ENCODE measurements at regions not wholly inside any gene's neighbourhood (a gene's known extent, or its start where the extent isn't known, plus 50 kb on each side); places are given as distances from the start of the nearest gene placed in this dataset.
"Not testable (repeated sequence)": the region's sequence is repeated elsewhere in the genome, so short reads cannot be mapped to it uniquely, and the experiment has no call there.

DNA sequence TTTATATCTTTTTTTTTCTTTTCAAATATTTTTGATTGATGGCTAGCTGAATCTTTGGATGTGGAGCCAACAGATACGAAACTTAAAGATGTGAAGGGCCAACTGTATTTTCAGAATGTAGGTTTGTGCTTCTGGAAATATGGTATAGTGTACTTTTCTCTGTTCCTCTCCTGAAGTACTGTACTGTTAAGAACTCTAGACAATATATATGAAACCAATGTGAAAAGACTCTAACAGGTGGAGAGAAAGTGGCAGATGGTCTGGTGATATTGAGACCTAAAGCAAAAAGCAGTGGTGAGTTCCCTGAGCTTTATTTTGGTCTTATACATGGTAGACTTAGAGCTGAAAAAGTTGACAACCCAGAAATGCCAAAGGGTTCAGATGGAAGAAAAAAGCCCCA lies 185.0 kb upstream of the GRIN3A start:
- Mint-ChIP-seq H3K4me3 (no peak overlapping the region), H3K27me3 (ENCODE audit: insufficient read depth) (no peaks in the 10 kb centered on the region), H3K4me1 (no peaks in the 10 kb centered on the region), H3K9me3 (no peaks in the 10 kb centered on the region), H3K36me3 (ENCODE audit: low read depth) (no peaks in the 10 kb centered on the region), H3K27ac (no peak overlapping the region)
- no peaks in the 10 kb centered on the region for H3K36me3 ChIP-seq (ENCODE audit: control insufficient read depth, insufficient read depth, low read length)
- H3K27ac ChIP-seq (ENCODE audit: low read depth, low read length), result no peak overlapping the region
- H3K4me1 ChIP-seq (ENCODE audit: control insufficient read depth, insufficient read depth, low read length), result no peaks in the 10 kb centered on the region
- H3K9ac ChIP-seq (ENCODE audit: extremely low read depth, low read length, poor library complexity, severe bottlenecking), result no peak overlapping the region
- 81% methylated on average over 1 of the region's 1 CpG; no CpG with 5 or more reads in 1 of the 2 experiments for WGBS, 2 experiments (ENCODE audit: insufficient coverage in 1 of 2, insufficient read length in 1 of 2)
- no peak for TF ChIP-seq CTCF (conservative IDR thresholded peaks at IDR 0.05)
- H3K27me3 ChIP-seq (ENCODE audit: control insufficient read depth, insufficient read depth, low read length, poor library complexity, severe bottlenecking), result no peaks in the 10 kb centered on the region
- H3K9me3 ChIP-seq (ENCODE audit: control insufficient read depth, low read length), result peaks cover 7% of the 10 kb centered on the region
- no peak overlapping the region for H3K4me3 ChIP-seq (ENCODE audit: low read length)
- DNase-seq, result no peak

DNA sequence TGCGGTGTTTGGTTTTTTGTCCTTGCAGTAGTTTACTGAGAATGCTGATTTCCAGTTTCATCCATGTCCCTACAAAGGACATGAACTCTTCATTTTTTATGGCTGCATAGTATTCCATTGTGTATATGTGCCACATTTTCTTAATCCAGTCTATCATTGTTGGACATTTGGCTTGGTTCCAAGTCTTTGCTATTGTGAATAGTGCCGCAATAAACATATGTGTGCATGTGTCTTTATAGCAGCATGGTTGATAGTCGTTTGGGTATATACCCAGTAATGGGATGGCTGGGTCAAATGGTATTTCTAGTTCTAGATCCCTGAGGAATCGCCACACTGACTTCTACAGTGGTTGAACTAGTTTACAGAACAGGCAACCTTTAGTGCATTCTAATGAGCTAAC lies 178.5 kb upstream of the GRIN3A start:
- DNase-seq; H3K27ac ChIP-seq (ENCODE audit: low read depth, low read length); H3K4me3 Mint-ChIP-seq; H3K4me3 ChIP-seq (ENCODE audit: low read length); H3K9ac ChIP-seq (ENCODE audit: extremely low read depth, low read length, poor library complexity, severe bottlenecking); H3K36me3 Mint-ChIP-seq (ENCODE audit: low read depth); H3K4me1 Mint-ChIP-seq; H3K4me1 ChIP-seq (ENCODE audit: control insufficient read depth, insufficient read depth, low read length); H3K27me3 ChIP-seq (ENCODE audit: control insufficient read depth, insufficient read depth, low read length, poor library complexity, severe bottlenecking); H3K27ac Mint-ChIP-seq; H3K27me3 Mint-ChIP-seq (ENCODE audit: insufficient read depth); H3K36me3 ChIP-seq (ENCODE audit: control insufficient read depth, insufficient read depth, low read length); H3K9me3 Mint-ChIP-seq: not testable (repeated sequence)
- WGBS, 2 experiments (ENCODE audit: insufficient coverage in 1 of 2, insufficient read length in 1 of 2), result 76 to 83% methylated on average over 2 to 3 of the region's 4 CpGs
- peaks cover 15% of the 10 kb centered on the region for H3K9me3 ChIP-seq (ENCODE audit: control insufficient read depth, low read length)

GRCh38 chr9:101915482-101915881 lies 177.0 kb upstream of the GRIN3A start:
- no peak overlapping the region for H3K4me3 Mint-ChIP-seq
- H3K27me3 Mint-ChIP-seq (ENCODE audit: insufficient read depth), result no peaks in the 10 kb centered on the region
- no peaks in the 10 kb centered on the region for H3K36me3 ChIP-seq (ENCODE audit: control insufficient read depth, insufficient read depth, low read length)
- no peak for DNase-seq
- H3K4me3 ChIP-seq (ENCODE audit: low read length), result no peak overlapping the region
- no peaks in the 10 kb centered on the region for H3K4me1 Mint-ChIP-seq
- H3K36me3 Mint-ChIP-seq (ENCODE audit: low read depth), result no peaks in the 10 kb centered on the region
- no peaks in the 10 kb centered on the region for H3K27me3 ChIP-seq (ENCODE audit: control insufficient read depth, insufficient read depth, low read length, poor library complexity, severe bottlenecking)
- no peaks in the 10 kb centered on the region for H3K4me1 ChIP-seq (ENCODE audit: control insufficient read depth, insufficient read depth, low read length)
- no peak overlapping the region for H3K9ac ChIP-seq (ENCODE audit: extremely low read depth, low read length, poor library complexity, severe bottlenecking)
- no peak overlapping the region for H3K27ac Mint-ChIP-seq
- TF ChIP-seq CTCF (conservative IDR thresholded peaks at IDR 0.05), result no peak
- WGBS, 2 experiments (ENCODE audit: insufficient coverage in 1 of 2, insufficient read length in 1 of 2), result 33% methylated on average over 1 of the region's 1 CpG; no CpG with 5 or more reads in 1 of the 2 experiments
- no peaks in the 10 kb centered on the region for H3K9me3 Mint-ChIP-seq
- peaks cover 15% of the 10 kb centered on the region for H3K9me3 ChIP-seq (ENCODE audit: control insufficient read depth, low read length)
- H3K27ac ChIP-seq (ENCODE audit: low read depth, low read length), result no peak overlapping the region

DNA sequence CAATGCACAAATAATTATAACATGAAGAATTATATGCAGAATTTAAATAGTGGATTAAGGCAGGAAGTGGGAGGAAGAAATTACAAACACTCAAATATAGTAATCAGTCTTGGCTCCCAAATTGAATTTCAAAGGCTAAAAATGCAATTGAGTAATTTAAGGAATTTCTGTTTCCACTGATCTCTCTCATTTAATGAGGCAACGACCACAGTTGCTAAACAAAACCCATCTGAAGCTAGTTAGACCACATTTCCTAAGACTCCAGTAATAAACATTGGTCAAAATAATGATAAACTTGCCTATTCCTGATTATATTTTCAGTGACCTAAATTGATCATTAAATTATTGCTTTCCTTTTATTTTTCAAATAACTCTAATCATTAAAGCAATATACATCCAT lies 174.3 kb upstream of the GRIN3A start:
- Histone ChIP-seq H3K4me1 (ENCODE audit: control insufficient read depth, insufficient read depth, low read length) (no peaks in the 10 kb centered on the region), H3K27ac (ENCODE audit: low read depth, low read length) (no peak overlapping the region), H3K9me3 (ENCODE audit: control insufficient read depth, low read length) (peaks cover 9% of the 10 kb centered on the region), H3K36me3 (ENCODE audit: control insufficient read depth, insufficient read depth, low read length) (no peaks in the 10 kb centered on the region), H3K4me3 (ENCODE audit: low read length) (no peak overlapping the region), H3K9ac (ENCODE audit: extremely low read depth, low read length, poor library complexity, severe bottlenecking) (no peak overlapping the region), H3K27me3 (ENCODE audit: control insufficient read depth, insufficient read depth, low read length, poor library complexity, severe bottlenecking) (no peaks in the 10 kb centered on the region)
- Mint-ChIP-seq H3K27ac (no peak overlapping the region), H3K9me3 (no peaks in the 10 kb centered on the region), H3K4me3 (no peak overlapping the region), H3K36me3 (ENCODE audit: low read depth) (no peaks in the 10 kb centered on the region), H3K4me1 (no peaks in the 10 kb centered on the region), H3K27me3 (ENCODE audit: insufficient read depth) (no peaks in the 10 kb centered on the region)
- no peak for TF ChIP-seq CTCF (conservative IDR thresholded peaks at IDR 0.05)
- no peak for DNase-seq
- WGBS, 2 experiments (ENCODE audit: insufficient coverage in 1 of 2, insufficient read length in 1 of 2), result 40 to 71% methylated on average over 1 of the region's 1 CpG
